ENCODE measurements at regions not wholly inside any gene's neighbourhood (a gene's known extent, or its start where the extent isn't known, plus 50 kb on each side); places are given as distances from the start of the nearest gene placed in this dataset.
"Not testable (repeated sequence)": the region's sequence is repeated elsewhere in the genome, so short reads cannot be mapped to it uniquely, and the experiment has no call there.

GRCh38 chr2:82954868-82955267, 1504.2 kb downstream of the SUCLG1 start:
- DNase-seq (ENCODE audit: low spot score) = no peak

DNA sequence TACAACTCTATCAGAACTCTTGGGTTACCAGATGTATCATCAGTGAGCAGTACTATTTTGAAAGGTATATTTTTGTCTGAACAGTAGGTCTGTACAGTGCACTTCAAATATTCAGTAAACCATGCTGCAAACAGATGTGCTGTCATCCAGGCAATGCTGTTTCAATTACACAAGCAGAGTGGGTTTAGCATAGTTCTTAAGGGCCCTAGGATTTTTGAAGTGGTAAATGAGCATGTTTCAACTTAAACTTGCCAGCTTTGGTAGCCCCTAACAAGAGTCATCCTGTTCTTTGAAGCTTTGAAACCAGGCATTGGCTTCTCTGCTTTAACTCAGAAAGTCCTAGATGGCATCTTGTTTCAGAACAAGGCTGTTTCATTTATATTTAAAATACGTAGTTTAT, 1519.9 kb downstream of the SUCLG1 start:
- no peak for DNase-seq (ENCODE audit: low spot score)

DNA sequence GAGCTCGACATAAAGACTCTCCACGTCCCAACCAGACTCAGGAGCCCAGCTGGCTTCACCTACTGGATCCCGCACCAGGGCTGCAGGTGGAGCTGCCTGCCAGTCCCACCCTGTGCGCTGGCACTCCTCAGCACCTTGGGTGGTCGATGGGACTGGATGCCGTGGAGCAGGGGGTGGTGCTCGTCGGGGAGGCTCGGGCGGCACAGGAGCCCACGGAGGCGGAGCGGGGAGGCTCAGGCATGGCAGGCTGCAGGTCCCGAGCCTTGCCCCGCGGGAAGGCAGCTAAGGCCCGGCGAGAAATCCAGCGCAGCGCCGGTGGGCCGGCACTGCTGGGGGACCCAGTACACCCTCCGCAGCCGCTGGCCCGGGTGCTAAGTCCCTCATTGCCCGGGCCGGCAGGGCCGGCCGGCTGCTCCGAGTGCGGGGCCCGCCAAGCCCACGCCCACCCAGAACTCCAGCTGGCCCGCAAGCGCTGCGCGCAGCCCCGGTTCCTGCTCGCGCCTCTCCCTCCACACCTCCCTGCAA, 1520.7 kb downstream of the SUCLG1 start:
- not testable (repeated sequence) for DNase-seq (ENCODE audit: low spot score)

DNA sequence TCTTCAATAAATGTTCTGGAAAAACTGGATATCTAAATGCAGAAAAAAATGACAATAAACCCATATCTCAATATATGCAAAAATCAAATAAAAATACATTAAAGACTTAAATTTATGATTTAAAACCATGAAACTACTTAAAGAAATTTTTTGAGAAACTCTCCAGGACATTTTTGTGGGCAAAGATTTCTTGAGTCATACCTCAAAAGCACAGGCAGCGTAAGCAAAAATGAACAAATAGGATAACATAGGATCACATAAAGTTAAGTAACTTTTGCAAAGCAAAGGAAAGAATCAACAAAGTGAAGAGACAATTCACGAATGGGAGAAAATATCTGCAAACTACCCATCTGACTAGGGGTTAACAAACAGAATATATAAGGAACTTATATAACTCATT, 1545.5 kb downstream of the SUCLG1 start:
- no peak for DNase-seq (ENCODE audit: low spot score)

DNA sequence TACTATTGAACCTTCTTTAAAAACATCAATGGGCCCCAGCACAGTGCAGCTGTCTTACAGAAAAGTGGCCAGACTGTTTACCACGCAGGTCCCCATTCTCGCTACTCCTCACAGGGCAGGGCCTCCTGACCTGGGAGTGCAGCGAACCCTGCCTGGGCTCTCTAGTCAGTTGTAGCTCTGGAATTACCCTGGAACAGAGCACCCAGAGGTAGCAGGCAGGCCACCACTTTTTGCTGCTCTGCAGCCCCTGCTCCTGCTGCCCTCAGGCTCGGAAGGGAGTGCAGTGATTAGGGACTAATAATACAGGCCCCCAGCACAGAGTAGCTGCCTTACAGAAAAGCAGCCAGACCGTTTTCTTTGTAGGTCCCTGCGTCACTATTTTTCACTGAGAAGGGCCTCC, 1563.0 kb downstream of the SUCLG1 start:
- no peak for DNase-seq (ENCODE audit: low spot score)

GRCh38 chr2:82893190-82893589, 1565.9 kb downstream of the SUCLG1 start:
- DNase-seq (ENCODE audit: low spot score) = no peak

DNA sequence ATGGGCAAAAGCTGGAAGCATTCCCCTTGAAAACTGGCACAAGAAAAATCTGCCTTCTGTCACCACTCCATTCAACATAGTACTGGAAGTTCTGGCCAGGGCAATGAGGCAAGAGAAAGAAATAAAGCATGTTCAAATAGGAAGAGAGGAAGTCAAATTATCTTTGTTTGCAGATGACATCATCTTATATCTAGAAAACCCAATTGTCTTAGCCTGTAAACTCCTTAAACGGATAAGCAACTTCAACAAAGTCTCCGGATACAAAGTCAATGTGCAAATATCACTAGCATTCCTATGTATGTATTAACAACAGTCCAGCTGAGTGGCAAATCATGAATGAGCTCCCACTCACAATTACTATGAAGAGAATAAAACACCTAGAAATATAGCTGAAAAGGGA, 1579.3 kb downstream of the SUCLG1 start:
- DNase-seq (ENCODE audit: low spot score) = no peak

DNA sequence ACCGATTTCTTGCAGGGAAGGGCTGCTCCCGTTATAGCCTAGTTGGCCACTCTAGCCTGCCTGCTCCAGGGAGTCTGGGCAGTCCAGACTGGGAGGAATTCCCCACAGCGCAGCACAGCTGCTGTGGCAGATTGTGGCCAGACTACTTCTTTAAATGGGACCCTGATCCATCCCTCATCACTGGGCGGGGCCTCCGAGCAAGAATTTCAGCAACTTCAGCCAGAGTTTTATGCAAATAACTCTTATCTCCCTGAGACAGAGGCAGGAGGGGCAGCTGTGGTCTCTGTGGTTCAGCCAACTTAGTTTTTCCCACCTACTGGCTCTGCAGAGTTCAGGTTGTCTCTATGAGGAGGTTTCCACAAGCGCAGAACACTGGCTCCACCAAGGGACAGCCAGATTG, 1583.2 kb downstream of the SUCLG1 start:
- DNase-seq (ENCODE audit: low spot score) = no peak

DNA sequence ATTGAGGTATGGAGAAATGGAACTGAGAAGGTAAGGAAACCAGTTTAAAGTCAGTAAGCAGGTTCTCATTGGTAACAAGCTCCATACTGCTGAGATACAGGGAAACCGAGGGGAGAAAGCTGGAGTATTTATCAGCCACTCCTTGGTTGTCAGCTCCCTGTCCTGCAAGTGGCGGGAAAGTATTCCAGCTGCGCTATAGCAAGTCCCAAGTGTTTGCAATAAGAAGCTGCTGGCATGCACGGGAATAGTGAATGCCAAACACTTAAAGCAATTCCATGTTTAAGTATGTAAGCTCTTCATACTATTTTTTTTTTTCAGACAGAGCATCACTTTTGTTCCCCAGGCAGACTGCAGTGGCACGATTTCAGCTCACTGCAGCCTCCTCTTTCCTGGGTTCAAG, 1601.1 kb downstream of the SUCLG1 start:
- DNase-seq (ENCODE audit: low spot score) = no peak

- DNase-seq (ENCODE audit: low spot score) = no peak
Measured at GRCh38 chr2:82853299-82853698, 1605.8 kb downstream of the SUCLG1 start.

GRCh38 chr2:82852787-82853186, 1606.3 kb downstream of the SUCLG1 start:
- no peak for DNase-seq (ENCODE audit: low spot score)

GRCh38 chr2:82848285-82848684, 1610.8 kb downstream of the SUCLG1 start:
- DNase-seq (ENCODE audit: low spot score) = no peak

- no peak for DNase-seq (ENCODE audit: low spot score)
Measured at GRCh38 chr2:82839036-82839435, 1620.0 kb downstream of the SUCLG1 start.

DNA sequence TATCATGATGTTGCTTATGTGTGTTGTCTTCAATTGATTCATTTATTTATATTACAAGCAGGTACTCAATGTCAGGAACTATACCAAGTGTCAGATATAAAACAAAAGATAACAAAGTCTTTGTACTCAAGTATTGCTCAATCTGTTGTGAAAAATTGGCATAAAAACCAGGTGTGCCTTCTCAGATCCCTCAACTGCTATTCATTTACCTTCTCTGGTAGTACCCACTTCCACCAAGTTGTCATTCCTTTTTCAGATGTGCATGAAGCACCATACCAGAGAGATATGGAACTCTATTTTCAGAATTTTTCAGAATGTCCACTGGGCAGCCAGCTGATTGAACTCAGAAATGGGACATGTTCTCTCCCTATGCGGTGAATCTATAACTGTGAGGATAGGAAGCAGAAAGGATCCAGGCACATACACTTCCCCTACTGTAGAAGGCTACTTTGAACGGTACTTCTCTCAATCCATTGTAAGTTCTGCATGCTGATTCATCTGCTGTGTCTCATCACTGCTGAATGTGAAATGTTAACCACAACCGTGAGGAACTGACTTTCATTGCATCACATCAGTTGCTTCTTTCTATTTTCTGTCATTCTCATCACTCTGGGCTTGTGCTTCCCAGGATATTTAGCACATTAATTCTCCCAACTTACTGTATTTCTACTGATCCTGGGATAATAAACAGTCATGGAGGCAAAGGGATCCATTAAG, 1621.3 kb downstream of the SUCLG1 start:
- DNase-seq (ENCODE audit: low spot score) = no peak

GRCh38 chr2:82834893-82835292, 1624.2 kb downstream of the SUCLG1 start:
- no peak for DNase-seq (ENCODE audit: low spot score)

GRCh38 chr2:82827426-82827825, 1631.7 kb downstream of the SUCLG1 start:
- DNase-seq (ENCODE audit: low spot score) = no peak

DNA sequence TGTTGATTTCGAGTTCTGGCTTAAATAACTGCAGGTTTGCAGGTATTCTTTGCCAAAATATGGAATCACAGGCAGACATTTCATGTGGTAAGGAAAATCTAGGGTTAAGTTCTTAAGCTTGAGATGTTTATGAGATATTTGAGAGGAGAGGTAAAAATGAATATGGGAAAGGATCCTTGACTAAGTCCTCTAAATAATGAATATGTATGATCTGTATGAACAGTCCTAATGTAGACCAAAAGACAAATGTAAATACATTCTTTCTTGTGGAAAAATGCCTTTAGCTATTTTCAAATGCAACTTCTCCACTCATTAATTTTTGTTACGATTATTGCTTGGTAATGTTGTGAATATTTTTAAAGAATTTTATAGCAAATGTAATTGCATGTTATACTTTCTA, 1632.6 kb downstream of the SUCLG1 start:
- no peak for DNase-seq (ENCODE audit: low spot score)

DNA sequence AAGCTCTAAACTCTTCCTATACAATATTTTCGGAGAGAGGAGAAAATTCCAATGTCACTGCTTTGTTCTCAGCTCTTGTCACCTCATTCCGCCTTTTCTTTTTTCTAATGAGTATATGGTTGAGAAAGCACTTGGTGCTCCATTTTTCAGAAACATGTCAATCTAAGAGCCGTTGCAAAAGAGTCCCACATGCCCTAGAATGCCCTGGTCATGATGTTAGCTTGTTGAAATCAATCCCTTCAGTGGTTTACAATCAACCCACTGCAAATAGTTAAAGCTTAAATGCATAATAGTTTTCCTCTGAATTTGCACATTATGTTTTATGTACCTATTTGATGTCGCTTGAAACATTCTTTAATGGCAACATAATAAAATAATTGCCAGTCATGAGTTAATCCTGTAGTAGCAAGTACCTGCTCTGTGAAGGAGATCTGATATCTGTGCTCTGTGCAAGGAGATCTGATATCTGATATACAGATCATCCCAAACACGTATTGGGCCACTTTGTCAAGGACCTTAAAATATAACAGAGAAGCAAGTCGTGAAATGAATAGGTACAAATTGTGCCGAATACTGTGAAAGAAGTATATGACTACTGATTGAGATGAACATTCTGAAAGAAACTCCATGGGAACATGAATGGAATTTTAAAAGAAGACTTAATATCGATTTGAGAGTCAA, 1633.5 kb downstream of the SUCLG1 start:
- DNase-seq (ENCODE audit: low spot score) = no peak

- DNase-seq (ENCODE audit: low spot score) = no peak
Measured at GRCh38 chr2:82823892-82824291, 1635.2 kb downstream of the SUCLG1 start.

- DNase-seq (ENCODE audit: low spot score) = no peak
Measured at GRCh38 chr2:82819951-82820350, 1639.1 kb downstream of the SUCLG1 start.

- no peak for DNase-seq (ENCODE audit: low spot score)
Measured at GRCh38 chr2:82814146-82814545, 1644.9 kb downstream of the SUCLG1 start.

DNA sequence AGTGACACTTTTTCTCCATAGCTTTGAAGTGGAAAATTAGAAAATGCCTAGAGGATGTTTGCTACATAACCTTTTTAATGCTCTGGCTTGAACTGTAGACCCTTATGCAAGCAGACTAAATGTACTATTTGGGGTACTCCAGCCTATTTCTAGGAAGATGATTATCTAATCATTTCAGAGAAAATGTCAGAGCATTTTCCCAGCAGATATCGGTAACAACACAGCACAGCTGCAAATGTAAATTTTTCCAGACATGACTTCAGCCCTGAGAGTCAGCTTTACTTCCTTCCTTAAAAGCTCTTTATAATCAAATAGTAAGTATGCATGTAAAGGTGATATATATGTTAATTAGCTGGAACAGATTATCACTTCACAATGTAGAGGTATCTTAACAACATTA, 1647.1 kb downstream of the SUCLG1 start:
- no peak for DNase-seq (ENCODE audit: low spot score)

- DNase-seq (ENCODE audit: low spot score) = no peak
Measured at GRCh38 chr2:82803307-82803706, 1655.8 kb downstream of the SUCLG1 start.

DNA sequence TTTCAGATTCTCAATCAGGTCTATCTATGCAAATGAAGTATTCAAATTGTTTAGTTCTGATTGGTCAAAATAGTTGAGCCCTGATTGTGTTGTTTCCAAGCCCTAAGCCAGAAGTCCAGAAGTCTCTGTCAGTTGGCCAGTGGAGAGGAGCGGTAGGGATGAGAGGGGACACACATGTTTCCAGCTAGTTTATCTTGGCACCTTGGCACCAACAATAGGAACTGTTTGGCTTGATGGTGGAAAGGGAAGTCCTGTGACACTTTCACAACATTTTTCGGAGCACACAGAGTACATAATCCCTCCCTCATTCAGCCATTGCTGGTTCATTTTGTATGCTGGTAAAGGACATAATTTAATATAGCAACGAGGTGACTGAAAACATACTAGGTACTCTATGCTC, 1661.6 kb downstream of the SUCLG1 start:
- no peak for DNase-seq (ENCODE audit: low spot score)

Measured in ecto neural progenitor cell (in vitro differentiated cells).